ENCODE measurements at regions not wholly inside any gene's neighbourhood (a gene's known extent, or its start where the extent isn't known, plus 50 kb on each side); places are given as distances from the start of the nearest gene placed in this dataset.

DNA sequence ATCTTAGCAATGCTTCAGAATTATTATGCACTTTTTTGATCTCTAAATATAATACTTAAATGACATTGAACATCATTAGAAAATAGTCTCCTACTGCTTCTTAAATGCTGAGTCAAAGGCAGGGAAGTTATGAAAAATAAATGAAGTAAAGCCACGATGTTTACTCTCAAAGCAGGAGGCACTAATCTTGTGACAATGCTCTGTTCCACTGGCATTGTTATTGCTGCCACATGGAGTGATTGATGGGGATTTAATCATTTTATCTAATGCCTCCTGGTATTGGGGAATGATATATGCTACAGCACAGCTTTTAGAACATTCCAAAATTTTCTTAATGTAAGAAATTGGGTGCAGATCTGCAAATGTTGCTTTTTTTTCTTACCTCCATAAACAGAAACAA lies 1655.4 kb upstream of the NUDT12 start:
- Histone ChIP-seq H4K20me1 (ENCODE audit: insufficient read depth) (no peaks in the 10 kb centered on the region), H3K36me3 (ENCODE audit: control insufficient read depth in 1 of 2, insufficient read depth in 2 of 2, low read length in 2 of 2) (no peaks in the 10 kb centered on the region), H3K9me2 (ENCODE audit: insufficient read depth) (no peaks in the 10 kb centered on the region), H3K79me2 (ENCODE audit: insufficient read depth, low read length) (no peaks in the 10 kb centered on the region), H3K4me1 (ENCODE audit: control insufficient read depth in 1 of 2, insufficient read depth in 2 of 2, low read length in 2 of 2) (no peaks in the 10 kb centered on the region), H3K27ac (ENCODE audit: low read depth, low read length) (no peak overlapping the region), H3K9ac (ENCODE audit: low read length) (no peak overlapping the region), H3K4me2 (ENCODE audit: low read length) (no peak overlapping the region), H3K9me3 (ENCODE audit: control insufficient read depth in 1 of 2, insufficient read depth in 1 of 2, low read depth in 1 of 2, low read length in 2 of 2) (no peaks in the 10 kb centered on the region), H2AFZ (ENCODE audit: low read depth, low read length, poor library complexity, severe bottlenecking) (no peak overlapping the region), H3K4me3 (replicated peaks in 1 of 2; ENCODE audit: low read depth in 1 of 2, low read length in 2 of 2) (no peak overlapping the region), H3K27me3 (ENCODE audit: insufficient read depth, low read length) (no peaks in the 10 kb centered on the region)
- DNase-seq (ENCODE audit: low read depth, low spot score) (no peak), ATAC-seq (no peak)
- TF ChIP-seq, protein P1, sequence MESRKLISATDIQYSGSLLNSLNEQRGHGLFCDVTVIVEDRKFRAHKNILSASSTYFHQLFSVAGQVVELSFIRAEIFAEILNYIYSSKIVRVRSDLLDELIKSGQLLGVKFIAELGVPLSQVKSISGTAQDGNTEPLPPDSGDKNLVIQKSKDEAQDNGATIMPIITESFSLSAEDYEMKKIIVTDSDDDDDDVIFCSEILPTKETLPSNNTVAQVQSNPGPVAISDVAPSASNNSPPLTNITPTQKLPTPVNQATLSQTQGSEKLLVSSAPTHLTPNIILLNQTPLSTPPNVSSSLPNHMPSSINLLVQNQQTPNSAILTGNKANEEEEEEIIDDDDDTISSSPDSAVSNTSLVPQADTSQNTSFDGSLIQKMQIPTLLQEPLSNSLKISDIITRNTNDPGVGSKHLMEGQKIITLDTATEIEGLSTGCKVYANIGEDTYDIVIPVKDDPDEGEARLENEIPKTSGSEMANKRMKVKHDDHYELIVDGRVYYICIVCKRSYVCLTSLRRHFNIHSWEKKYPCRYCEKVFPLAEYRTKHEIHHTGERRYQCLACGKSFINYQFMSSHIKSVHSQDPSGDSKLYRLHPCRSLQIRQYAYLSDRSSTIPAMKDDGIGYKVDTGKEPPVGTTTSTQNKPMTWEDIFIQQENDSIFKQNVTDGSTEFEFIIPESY (IDR thresholded peaks at IDR 0.05; ENCODE audit: extremely low read depth, insufficient replicate concordance, low read length), result no peak
- TF ChIP-seq CTCF (IDR thresholded peaks at IDR 0.05 in 2 of 3, conservative IDR thresholded peaks at IDR 0.05 in 1 of 3; ENCODE audit: borderline replicate concordance in 1 of 3, insufficient read depth in 1 of 3, low read depth in 2 of 3, low read length in 2 of 3) (no peak), CEBPB (IDR thresholded peaks at IDR 0.05; ENCODE audit: low read depth) (no peak), MAX (IDR thresholded peaks at IDR 0.05) (no peak), CBX3 (IDR thresholded peaks at IDR 0.05; ENCODE audit: low read depth) (no peak), SRF (IDR thresholded peaks at IDR 0.05; ENCODE audit: low read depth) (no peak), TCF7L2 (IDR thresholded peaks at IDR 0.05; ENCODE audit: borderline replicate concordance, extremely low read depth, insufficient read depth, insufficient read length) (no peak), EZH2phosphoT487 (IDR thresholded peaks at IDR 0.05; ENCODE audit: borderline replicate concordance) (no peak), FOSL1 (IDR thresholded peaks at IDR 0.05; ENCODE audit: low read depth) (no peak), RAD21 (IDR thresholded peaks at IDR 0.05; ENCODE audit: low read depth) (no peak), SP1 (IDR thresholded peaks at IDR 0.05; ENCODE audit: low read depth) (no peak)
- intact Hi-C loops (cut with micrococcal nuclease), result no loop called here
- ChIA-PET RAD21 (ENCODE audit: low non-redundant PET in 1 of 2, low total read pairs in 2 of 2, uncharacterized antibody in 2 of 2, unreplicated experiment in 2 of 2) (no interaction called here), POLR2A (no interaction called here), CTCF (no interaction called here)
- BruUV-seq (replicated peaks), result no TSS peak

All from HCT116 (cell line).